AG09309 (cell line): ENCODE measurements at regions not wholly inside any gene's neighbourhood (a gene's known extent, or its start where the extent isn't known, plus 50 kb on each side); places are given as distances from the start of the nearest gene placed in this dataset.

Experiments
- DNase-seq: peaks from one replicate; pipeline ENCODE4 v3.0.0-alpha.2; 2010; ENCODE audit warnings: low read depth
- H3K4me3 ChIP-seq: 2 replicates; pipeline ENCODE4 v1.5.1; 2011; ENCODE audit warnings: mild to moderate bottlenecking, low read depth, low read length, moderate library complexity; ENCODE audit not compliant: control insufficient read depth
- TF ChIP-seq, protein P1 (sequence below): IDR thresholded peaks from 2 replicates; pipeline ENCODE4 v1.5.1; 2011; ENCODE audit warnings: mild to moderate bottlenecking, low read depth, low read length, inconsistent platforms; ENCODE audit not compliant: insufficient read depth, control insufficient read depth; ENCODE audit errors: missing control alignments

GRCh38 chr2:234673961-234674759 is 177.3 kb upstream of the ARL4C start:
- H3K4me3 ChIP-seq: no peak overlapping the region
- DNase-seq: no peak

DNA sequence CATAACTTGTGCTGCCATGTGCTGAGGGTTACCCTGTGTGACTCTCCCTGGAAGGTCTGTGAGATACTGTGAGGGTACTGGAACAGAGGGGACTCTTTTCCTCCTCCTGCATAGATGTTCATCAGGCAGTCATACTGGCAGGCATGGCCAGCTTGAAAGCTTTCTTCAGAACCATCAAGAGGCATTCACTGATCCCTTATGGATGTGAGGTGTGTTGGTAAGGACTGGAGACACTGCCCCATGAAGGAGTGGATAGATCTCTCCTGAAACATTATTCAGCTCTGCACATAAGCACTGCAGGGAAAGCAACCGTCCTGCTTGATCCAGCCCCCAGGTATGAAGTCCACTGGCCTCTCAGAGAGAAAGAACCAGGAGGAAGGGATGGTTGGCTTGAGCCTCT is 176.6 kb upstream of the ARL4C start:
- TF ChIP-seq, protein P1, sequence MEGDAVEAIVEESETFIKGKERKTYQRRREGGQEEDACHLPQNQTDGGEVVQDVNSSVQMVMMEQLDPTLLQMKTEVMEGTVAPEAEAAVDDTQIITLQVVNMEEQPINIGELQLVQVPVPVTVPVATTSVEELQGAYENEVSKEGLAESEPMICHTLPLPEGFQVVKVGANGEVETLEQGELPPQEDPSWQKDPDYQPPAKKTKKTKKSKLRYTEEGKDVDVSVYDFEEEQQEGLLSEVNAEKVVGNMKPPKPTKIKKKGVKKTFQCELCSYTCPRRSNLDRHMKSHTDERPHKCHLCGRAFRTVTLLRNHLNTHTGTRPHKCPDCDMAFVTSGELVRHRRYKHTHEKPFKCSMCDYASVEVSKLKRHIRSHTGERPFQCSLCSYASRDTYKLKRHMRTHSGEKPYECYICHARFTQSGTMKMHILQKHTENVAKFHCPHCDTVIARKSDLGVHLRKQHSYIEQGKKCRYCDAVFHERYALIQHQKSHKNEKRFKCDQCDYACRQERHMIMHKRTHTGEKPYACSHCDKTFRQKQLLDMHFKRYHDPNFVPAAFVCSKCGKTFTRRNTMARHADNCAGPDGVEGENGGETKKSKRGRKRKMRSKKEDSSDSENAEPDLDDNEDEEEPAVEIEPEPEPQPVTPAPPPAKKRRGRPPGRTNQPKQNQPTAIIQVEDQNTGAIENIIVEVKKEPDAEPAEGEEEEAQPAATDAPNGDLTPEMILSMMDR: no peak
- H3K4me3 ChIP-seq: no peak overlapping the region
- no peak for DNase-seq

More at GRCh38 chr2:234673961-234674759, 177.3 kb upstream of the ARL4C start:
- TF ChIP-seq, protein P1: no peak

GRCh38 chr2:234672498-234673150 is 175.7 kb upstream of the ARL4C start:
- no peak overlapping the region for H3K4me3 ChIP-seq
- DNase-seq: no peak
- TF ChIP-seq, protein P1: no peak

DNA sequence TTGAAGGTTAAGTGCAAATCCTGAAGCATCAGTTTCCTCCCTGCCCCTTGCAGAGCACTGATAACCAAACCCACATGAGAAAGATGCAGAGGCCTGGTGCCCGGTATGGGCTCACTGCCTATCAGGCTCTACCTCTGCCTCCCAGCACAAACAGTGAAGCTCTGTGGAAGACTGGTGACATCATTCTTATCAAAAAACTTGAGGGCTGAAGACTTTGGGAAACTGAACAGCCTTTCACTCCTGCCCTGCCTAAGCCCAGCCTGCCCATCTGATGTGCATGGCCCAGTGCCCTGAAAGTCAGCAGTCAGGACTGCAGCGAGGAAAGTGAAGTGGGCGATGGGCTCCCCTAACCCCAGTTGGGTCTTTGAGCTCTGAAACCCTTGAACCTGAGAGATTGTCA is 174.8 kb upstream of the ARL4C start:
- H3K4me3 ChIP-seq: no peak overlapping the region
- no peak for DNase-seq
- TF ChIP-seq, protein P1: no peak

- TF ChIP-seq, protein P1: no peak
- H3K4me3 ChIP-seq: no peak overlapping the region
Observed at GRCh38 chr2:234671231-234671630, 174.3 kb upstream of the ARL4C start.

GRCh38 chr2:234670806-234671205 is 173.9 kb upstream of the ARL4C start:
- no peak for DNase-seq
- H3K4me3 ChIP-seq: no peak overlapping the region
- TF ChIP-seq, protein P1: no peak

More at GRCh38 chr2:234671231-234671630, 174.3 kb upstream of the ARL4C start:
- DNase-seq: no peak
